Heart left ventricle (tissue), 16 donors: ENCODE measurements at regions not wholly inside any gene's neighbourhood (a gene's known extent, or its start where the extent isn't known, plus 50 kb on each side); places are given as distances from the start of the nearest gene placed in this dataset.

Experiments used
- ATAC-seq, 4 donors: fragments of 200-7000 bp; cut with Tn5 transposase; one replicate each; pipeline ENCODE4 v1.9.1; 2020 to 2022; ENCODE audit warnings: moderate library complexity in 4 of 4, mild to moderate bottlenecking in 3 of 4, moderate number of reproducible peaks in 1 of 4
- DNase-seq, 5 donors: peaks; one replicate each; pipeline ENCODE4 v3.0.0-alpha.2; 2020
- H3K27ac ChIP-seq, 12 donors: fragments of 200-600 bp; sonication (generic) in 4 of 12; one replicate each; pipeline versions ENCODE4 v1.5.0 to v1.8.0; 2016 to 2022; ENCODE audit warnings: mild to moderate bottlenecking in 2 of 12
- H3K27me3 ChIP-seq, 9 donors: fragments of 200-600 bp; sonication (generic) in 2 of 9; one replicate each; pipeline versions ENCODE4 v1.5.1 to v1.8.0; 2016 to 2022; ENCODE audit warnings: mild to moderate bottlenecking in 3 of 9
- H3K36me3 ChIP-seq, 9 donors: fragments of 200-600 bp; sonication (generic) in 2 of 9; one replicate each; pipeline versions ENCODE4 v1.5.0 to v1.8.0; 2018 to 2022; ENCODE audit warnings: mild to moderate bottlenecking in 2 of 9
- H3K4me1 ChIP-seq, 12 donors: fragments of 200-600 bp; sonication (generic) in 4 of 12; one replicate each; pipeline versions ENCODE4 v1.5.0 to v1.8.0; 2016 to 2022; ENCODE audit warnings: mild to moderate bottlenecking in 3 of 12
- H3K4me3 ChIP-seq, 12 donors: fragments of 200-600 bp; sonication (generic) in 4 of 12; one replicate each; pipeline versions ENCODE4 v1.5.0 to v1.8.0; 2017 to 2022; ENCODE audit warnings: mild to moderate bottlenecking in 9 of 12, moderate library complexity in 4 of 12
- H3K9me3 ChIP-seq, 12 donors: fragments of 200-600 bp; sonication (generic) in 4 of 12; one replicate each; pipeline versions ENCODE4 v1.5.0 to v1.8.0; 2016 to 2022; ENCODE audit warnings: mild to moderate bottlenecking in 1 of 12
- POLR2A ChIP-seq, 2 donors: fragments of 450-650 bp; IDR thresholded peaks; one replicate each; pipeline ENCODE4 v1.6.1; 2017; ENCODE audit warnings: antibody characterized with exemption in 2 of 2, mild to moderate bottlenecking in 2 of 2, moderate library complexity in 2 of 2
- WGBS, 4 donors: extraction: QIAGEN DNeasy Blood & Tissue Kit in 2 of 4; methylation state at CpG; one replicate each; pipeline versions ENCODE4 v1.1.5 to v1.1.7; 2013 to 2018; 5-methylcytosine and 5-hydroxymethylcytosine counted together
- intact Hi-C, 10 donors: fragments of 100-400 bp; cut with DNase I; formaldehyde crosslinking; loops; one replicate each; pipeline versions ENCODE4 v1.11.1 to v1.14.2; 2022
- TF ChIP-seq, protein P1 (sequence below), 12 donors: fragments of 200-600 bp; sonication (generic) in 4 of 12; IDR thresholded peaks; one replicate each; pipeline versions ENCODE4 v1.5.0 to v1.8.0; 2018 to 2022; ENCODE audit warnings: antibody characterized with exemption in 12 of 12, mild to moderate bottlenecking in 5 of 12
- donor health status: ischemic (EF 13 %, LVEDD 7.1; RV severe dilation, severe dysfunction).
- donor health status: healthy with polysubstance abuse.
- donor health status: DM: no; HTN: yes; CAD: no.
- donor health status: DM: no; HTN: no; CAD: no.
- donor health status: ischemic (EF 25% LVEDD 6.9; RV normal size, moderate dysfunction).
- donor health status: ischemic (EF 25% LVEDD 5.7; RV mildly dilated, moderate dysfunction).
- donor health status: healthy.
- donor health status: DM: yes; HTN: yes; CAD: no.
- donor health status: ischemic (EF 35%, LVEDD 5.7; RV mildly dilated, moderate dysfunction).
- donor health status: nonischemic (EF 11% LVEDD 7.7; RV severe dilation, severe dysfunction).
- donor health status: DM: yes; HTN: yes; CAD: no.
- donor health status: PGD.
- donor health status: ischemic (EF 29% LVEDD 5.4; RV normal size, mild dysfunction).
- donor health status: nonischemic (EF 23%, LVEDD 6.1; RV moderate dilation, normal function).

DNA sequence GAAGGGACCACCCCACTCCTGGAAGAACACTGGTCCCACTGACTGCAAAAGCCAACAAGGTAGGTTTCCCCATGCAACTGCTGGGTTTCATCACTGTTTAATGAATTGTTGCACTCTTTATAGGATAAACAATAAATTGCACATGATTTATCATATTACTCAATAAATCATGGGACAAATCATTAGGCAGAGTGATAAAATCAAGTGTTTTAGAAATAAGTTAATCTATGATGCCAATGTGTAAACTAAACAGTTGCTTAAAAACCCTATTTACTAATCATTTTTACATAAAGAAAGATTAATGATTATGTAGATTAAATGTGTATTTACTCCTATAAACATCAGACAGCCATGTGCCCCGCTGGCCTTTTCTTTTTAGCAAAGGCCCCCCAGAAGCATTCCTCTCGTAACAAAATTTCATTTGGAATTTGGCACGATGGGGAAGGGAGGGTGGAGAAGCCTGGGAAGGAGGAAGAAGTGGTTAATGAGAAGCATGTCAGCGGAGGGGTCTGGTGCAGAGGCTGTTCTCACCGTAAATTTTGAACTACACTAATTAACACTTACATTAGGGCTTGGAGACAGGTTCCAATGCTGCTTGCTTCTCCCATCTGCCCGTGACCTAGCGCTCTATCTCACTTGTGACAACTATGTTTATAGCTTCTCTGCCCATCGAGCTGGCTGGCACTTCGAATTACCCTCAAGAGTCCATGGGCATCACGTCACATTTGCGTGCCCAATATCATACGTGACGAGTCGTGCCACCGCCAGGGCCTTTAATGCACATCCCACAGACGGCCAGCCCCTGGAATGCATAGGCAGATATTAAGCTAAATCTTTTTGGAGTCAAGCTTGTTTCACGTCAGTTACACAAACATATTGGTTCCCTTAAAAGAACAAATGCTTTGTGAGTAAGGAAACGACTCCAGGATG, 357.7 kb upstream of the TSHZ3 start:
- peaks cover 0 to 15% (median 0%) of the 10 kb centered on the region in 12 donors for H3K9me3 ChIP-seq
- ATAC-seq (no peak), DNase-seq (no peak)
- H3K27me3 ChIP-seq: no peaks in the 10 kb centered on the region
- no peak overlapping the region for H3K4me3 ChIP-seq
- H3K4me1 ChIP-seq: no peaks in the 10 kb centered on the region
- intact Hi-C loops: no loop called here
- no peaks in the 10 kb centered on the region for H3K36me3 ChIP-seq
- 78 to 83% (median 80%) methylated on average over 18 of the region's 18 CpGs for WGBS, 4 donors
- TF ChIP-seq, protein P1, sequence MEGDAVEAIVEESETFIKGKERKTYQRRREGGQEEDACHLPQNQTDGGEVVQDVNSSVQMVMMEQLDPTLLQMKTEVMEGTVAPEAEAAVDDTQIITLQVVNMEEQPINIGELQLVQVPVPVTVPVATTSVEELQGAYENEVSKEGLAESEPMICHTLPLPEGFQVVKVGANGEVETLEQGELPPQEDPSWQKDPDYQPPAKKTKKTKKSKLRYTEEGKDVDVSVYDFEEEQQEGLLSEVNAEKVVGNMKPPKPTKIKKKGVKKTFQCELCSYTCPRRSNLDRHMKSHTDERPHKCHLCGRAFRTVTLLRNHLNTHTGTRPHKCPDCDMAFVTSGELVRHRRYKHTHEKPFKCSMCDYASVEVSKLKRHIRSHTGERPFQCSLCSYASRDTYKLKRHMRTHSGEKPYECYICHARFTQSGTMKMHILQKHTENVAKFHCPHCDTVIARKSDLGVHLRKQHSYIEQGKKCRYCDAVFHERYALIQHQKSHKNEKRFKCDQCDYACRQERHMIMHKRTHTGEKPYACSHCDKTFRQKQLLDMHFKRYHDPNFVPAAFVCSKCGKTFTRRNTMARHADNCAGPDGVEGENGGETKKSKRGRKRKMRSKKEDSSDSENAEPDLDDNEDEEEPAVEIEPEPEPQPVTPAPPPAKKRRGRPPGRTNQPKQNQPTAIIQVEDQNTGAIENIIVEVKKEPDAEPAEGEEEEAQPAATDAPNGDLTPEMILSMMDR (IDR thresholded peaks at IDR 0.05): no peak
- no peak for TF ChIP-seq POLR2A (IDR thresholded peaks at IDR 0.05)
- H3K27ac ChIP-seq: no peak overlapping the region

DNA sequence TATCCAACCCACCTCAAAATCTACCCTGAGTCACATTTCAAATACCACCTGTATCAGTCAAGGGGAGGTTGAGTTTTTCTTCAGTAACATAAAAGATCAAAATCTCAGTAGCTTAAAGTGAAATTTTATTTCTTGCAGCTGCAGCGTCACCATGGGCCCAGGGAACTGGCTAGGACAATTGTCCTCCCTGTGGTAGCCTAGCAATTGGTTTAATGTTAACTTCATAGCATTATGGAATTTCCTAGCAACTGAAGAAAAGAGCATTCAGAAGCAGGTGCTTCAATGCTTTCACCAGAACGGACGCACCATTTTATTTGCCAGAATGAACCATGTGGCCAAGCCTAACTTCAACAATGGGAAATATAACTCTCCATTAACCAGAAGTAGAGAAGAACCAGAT, 359.3 kb upstream of the TSHZ3 start:
- no peak for ATAC-seq
- 80 to 92% (median 86%) methylated on average over 3 of the region's 3 CpGs for WGBS, 4 donors
- peaks cover 0 to 17% (median 3%) of the 10 kb centered on the region in 12 donors for H3K9me3 ChIP-seq

DNA sequence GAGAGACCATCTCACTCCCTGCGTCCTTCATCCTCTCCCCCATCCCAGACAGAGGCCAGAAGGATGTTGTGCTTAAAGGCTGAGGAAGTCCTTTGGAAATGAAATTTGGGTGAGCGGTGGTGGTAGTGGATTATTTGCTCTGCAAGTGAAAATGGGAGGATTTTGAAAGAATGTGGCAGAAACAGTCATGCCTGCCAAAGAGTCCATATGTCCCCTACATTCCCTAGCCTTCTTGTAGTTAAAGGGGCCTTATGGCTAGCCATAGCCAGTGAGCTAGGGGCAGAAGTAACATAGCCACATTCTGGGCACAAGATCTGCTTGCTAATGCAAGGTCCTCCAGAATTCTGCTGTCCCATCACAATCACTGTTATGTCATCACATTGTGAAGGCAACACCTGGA, 360.2 kb upstream of the TSHZ3 start:
- DNase-seq (no peak), ATAC-seq (no peak)
- 71 to 81% (median 77%) methylated on average over 2 of the region's 2 CpGs for WGBS, 4 donors
- intact Hi-C loops: no loop called here
- TF ChIP-seq POLR2A (IDR thresholded peaks at IDR 0.05): no peak
- TF ChIP-seq, protein P1 (IDR thresholded peaks at IDR 0.05): no peak
- Histone ChIP-seq H3K36me3 (no peaks in the 10 kb centered on the region), H3K4me3 (no peak overlapping the region), H3K27ac (no peak overlapping the region), H3K27me3 (peaks cover 0 to 4% (median 0%) of the 10 kb centered on the region in 9 donors), H3K4me1 (no peaks in the 10 kb centered on the region), H3K9me3 (peaks cover 0 to 21% (median 4%) of the 10 kb centered on the region in 12 donors)

More for the DNA sequence above, 359.3 kb upstream of the TSHZ3 start:
- Histone ChIP-seq H3K36me3 (no peaks in the 10 kb centered on the region), H3K4me3 (no peak overlapping the region), H3K4me1 (no peaks in the 10 kb centered on the region), H3K27ac (no peak overlapping the region), H3K27me3 (peaks cover 0 to under 1% (median 0%) of the 10 kb centered on the region in 9 donors)
- no peak for TF ChIP-seq POLR2A (IDR thresholded peaks at IDR 0.05)
- TF ChIP-seq, protein P1 (IDR thresholded peaks at IDR 0.05): no peak
- intact Hi-C loops: no loop called here
- DNase-seq: no peak

DNA sequence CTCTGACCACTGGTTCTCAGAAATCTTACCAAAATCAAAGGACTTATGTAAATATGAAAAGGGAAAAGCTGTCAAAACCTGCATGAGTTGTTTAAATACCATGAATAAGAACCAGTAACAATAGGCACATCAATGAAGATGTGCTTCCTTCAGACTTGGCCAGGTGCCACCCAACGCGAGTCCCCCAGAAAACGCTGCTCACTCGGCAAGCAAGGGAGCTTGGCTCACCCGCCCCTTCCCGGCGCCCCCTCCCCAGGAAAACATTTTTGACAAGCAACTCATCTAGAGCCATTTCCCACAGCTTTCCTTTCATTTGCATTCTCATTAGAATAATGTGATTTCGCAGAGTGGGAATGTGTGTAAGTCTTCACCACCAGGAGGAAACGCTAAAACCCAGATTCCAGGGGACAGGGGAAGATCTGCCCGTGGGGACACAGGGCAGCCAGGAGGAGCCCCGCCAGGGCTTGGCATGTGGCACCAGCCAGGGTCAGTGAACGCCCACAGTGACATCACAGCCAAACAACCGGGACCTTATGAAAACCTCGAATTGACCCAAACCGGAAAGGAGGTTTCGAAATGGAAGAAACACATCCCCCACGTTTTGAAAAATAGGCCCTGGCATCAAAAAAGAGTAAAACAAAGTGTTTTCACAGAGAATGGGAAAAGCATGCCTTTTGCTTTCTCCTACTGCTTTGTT, 366.2 kb upstream of the TSHZ3 start:
- Histone ChIP-seq H3K27me3 (peaks cover 0 to 11% (median 0%) of the 10 kb centered on the region in 9 donors), H3K4me3 (no peak overlapping the region), H3K27ac (no peak overlapping the region), H3K4me1 (no peaks in the 10 kb centered on the region), H3K9me3 (peaks cover 0 to 21% (median 4%) of the 10 kb centered on the region in 12 donors), H3K36me3 (no peaks in the 10 kb centered on the region)
- ATAC-seq (no peak), DNase-seq (no peak)
- intact Hi-C loops: no loop called here
- WGBS, 4 donors: 60 to 73% (median 68%) methylated on average over 17 of the region's 17 CpGs
- TF ChIP-seq POLR2A (IDR thresholded peaks at IDR 0.05): no peak
- TF ChIP-seq, protein P1 (IDR thresholded peaks at IDR 0.05): no peak
